Pulmonary artery endothelial cell (primary cell): ENCODE measurements at regions not wholly inside any gene's neighbourhood (a gene's known extent, or its start where the extent isn't known, plus 50 kb on each side); places are given as distances from the start of the nearest gene placed in this dataset.

Experiments
- DNase-seq: peaks from one replicate; pipeline ENCODE4 v3.0.0-alpha.2; 2011; ENCODE audit warnings: low read depth, low spot score

GRCh38 chr9:119003201-119003611 is 366.0 kb downstream of the BRINP1 start:
- DNase-seq: no peak

- DNase-seq: no peak
Measured at GRCh38 chr9:119003882-119004617, 365.2 kb downstream of the BRINP1 start.

GRCh38 chr9:119004618-119004990 is 364.6 kb downstream of the BRINP1 start:
- DNase-seq: no peak

GRCh38 chr9:119005162-119005561 is 364.1 kb downstream of the BRINP1 start:
- no peak for DNase-seq

GRCh38 chr9:119009249-119009648 is 360.0 kb downstream of the BRINP1 start:
- no peak for DNase-seq

- DNase-seq: no peak
Measured at GRCh38 chr9:119020284-119020683, 349.0 kb downstream of the BRINP1 start.

- DNase-seq: no peak
Measured at GRCh38 chr9:119020730-119021333, 348.4 kb downstream of the BRINP1 start.

GRCh38 chr9:119026120-119026519 is 343.1 kb downstream of the BRINP1 start:
- no peak for DNase-seq

- no peak for DNase-seq
Measured at GRCh38 chr9:119027901-119028699, 341.1 kb downstream of the BRINP1 start.

GRCh38 chr9:119029886-119030285 is 339.3 kb downstream of the BRINP1 start:
- DNase-seq: no peak

GRCh38 chr9:119033596-119033995 is 335.6 kb downstream of the BRINP1 start:
- DNase-seq: no peak

- no peak for DNase-seq
Measured at GRCh38 chr9:119036969-119037368, 332.3 kb downstream of the BRINP1 start.

- no peak for DNase-seq
Measured at GRCh38 chr9:119043996-119044395, 325.2 kb downstream of the BRINP1 start.

- no peak for DNase-seq
Measured at GRCh38 chr9:119044806-119045205, 324.4 kb downstream of the BRINP1 start.

GRCh38 chr9:119047513-119048307 is 321.5 kb downstream of the BRINP1 start:
- DNase-seq: no peak

- no peak for DNase-seq
Measured at GRCh38 chr9:119050281-119050680, 319.0 kb downstream of the BRINP1 start.

GRCh38 chr9:119052339-119053030 is 316.8 kb downstream of the BRINP1 start:
- no peak for DNase-seq

GRCh38 chr9:119053070-119053469 is 316.2 kb downstream of the BRINP1 start:
- DNase-seq: no peak

GRCh38 chr9:119060629-119061385 is 308.4 kb downstream of the BRINP1 start:
- DNase-seq: no peak

GRCh38 chr9:119071636-119072035 is 297.6 kb downstream of the BRINP1 start:
- no peak for DNase-seq
